IMR-90 (cell line): ENCODE measurements at regions not wholly inside any gene's neighbourhood (a gene's known extent, or its start where the extent isn't known, plus 50 kb on each side); places are given as distances from the start of the nearest gene placed in this dataset.

ENCODE experiments used
- ATAC-seq: fragments of 200-7000 bp; cut with Tn5 transposase; 2 replicates; pipeline ENCODE4 v1.9.1; 2020; ENCODE audit warnings: low read depth, mild to moderate bottlenecking, moderate library complexity
- BruUV-seq: library from RNA; stranded (reverse); fragments of 400-500 nt; replicated peaks from 2 replicates; lab custom pipeline; 2021; lab: Mats Ljungman, UMichigan
- CTCF ChIA-PET: fragments of 300-600 bp; formaldehyde crosslinking; extraction: SDS; loops from one replicate; lab custom pipeline; 2021; ENCODE audit warnings: antibody characterized with exemption; lab: Yijun Ruan, JAX
- POLR2A ChIA-PET: fragments of 300-600 bp; sonication (Branson Sonifier 250); formaldehyde crosslinking; loops from one replicate; lab custom pipeline; 2022; ENCODE audit warnings: antibody characterized with exemption; ENCODE audit not compliant: unreplicated experiment; lab: Charles Lee
- DNase-seq: peaks from one replicate; pipeline ENCODE4 v3.0.0; 2013
- H2AFZ ChIP-seq: replicated peaks from 2 replicates; pipeline ENCODE3; 2013; ENCODE audit warnings: low read length, mild to moderate bottlenecking; ENCODE audit not compliant: poor library complexity
- H2AK5ac ChIP-seq: 2 replicates; pipeline ENCODE4 v1.6.1; 2013; ENCODE audit warnings: low read depth, low read length, inconsistent platforms
- H2AK9ac ChIP-seq: replicated peaks from 2 replicates; pipeline ENCODE3; 2013; ENCODE audit warnings: mild to moderate bottlenecking, low read depth, low read length, moderate library complexity; ENCODE audit not compliant: poor library complexity
- H2BK120ac ChIP-seq: 2 replicates; pipeline ENCODE4 v1.6.1; 2013; ENCODE audit warnings: low read depth, low read length, inconsistent platforms
- H2BK15ac ChIP-seq: 3 replicates; pipeline ENCODE4 v1.6.1; 2013; ENCODE audit warnings: low read depth, low read length, inconsistent platforms
- H2BK20ac ChIP-seq: 2 replicates; pipeline ENCODE4 v1.6.1; 2013; ENCODE audit warnings: low read depth, mild to moderate bottlenecking, inconsistent platforms, low read length, moderate library complexity
- H2BK5ac ChIP-seq: 2 replicates; pipeline ENCODE4 v1.6.1; 2013; ENCODE audit warnings: mild to moderate bottlenecking, low read depth, low read length, inconsistent platforms; ENCODE audit not compliant: poor library complexity, severe bottlenecking
- H3K14ac ChIP-seq: replicated peaks from 2 replicates; pipeline ENCODE4 v1.6.1; 2013; ENCODE audit warnings: low read depth, low read length, inconsistent platforms
- H3K18ac ChIP-seq: 2 replicates; pipeline ENCODE4 v1.6.1; 2013; ENCODE audit warnings: low read depth, low read length, control low read depth
- H3K23ac ChIP-seq: 2 replicates; pipeline ENCODE4 v1.6.1; 2013; ENCODE audit warnings: low read depth, low read length, inconsistent platforms
- H3K27ac ChIP-seq: 2 replicates; pipeline ENCODE4 v1.5.1; 2013; ENCODE audit warnings: mild to moderate bottlenecking, control low read depth, low read length; ENCODE audit not compliant: insufficient read depth
- H3K27me3 ChIP-seq: 2 replicates; pipeline ENCODE4 v1.6.1; 2013; ENCODE audit warnings: low read length; ENCODE audit not compliant: control insufficient read depth, insufficient read depth
- H3K36me3 ChIP-seq: 2 replicates; pipeline ENCODE4 v1.6.1; 2013; ENCODE audit warnings: low read length, mixed read lengths; ENCODE audit not compliant: control insufficient read depth, insufficient read depth
- H3K4ac ChIP-seq: 2 replicates; pipeline ENCODE4 v1.6.1; 2013; ENCODE audit warnings: low read depth, low read length, inconsistent platforms
- H3K4me1 ChIP-seq: 2 replicates; pipeline ENCODE4 v1.6.1; 2013; ENCODE audit warnings: low read length, mixed read lengths; ENCODE audit not compliant: control insufficient read depth, insufficient read depth
- H3K4me2 ChIP-seq: 2 replicates; pipeline ENCODE4 v1.6.1; 2013; ENCODE audit warnings: low read depth, mild to moderate bottlenecking, control low read depth, low read length, moderate library complexity
- H3K4me3 ChIP-seq: 2 replicates; pipeline ENCODE4 v1.5.1; 2013; ENCODE audit warnings: low read depth, mild to moderate bottlenecking, control low read depth, low read length, moderate library complexity; ENCODE audit not compliant: insufficient read depth
- H3K56ac ChIP-seq: 2 replicates; pipeline ENCODE4 v1.6.1; 2013; ENCODE audit warnings: low read length, inconsistent platforms; ENCODE audit not compliant: insufficient read depth; ENCODE audit errors: extremely low read depth
- H3K79me1 ChIP-seq, 2 experiments: 2 replicates each; pipeline ENCODE4 v1.6.1; 2013; ENCODE audit warnings: low read length in 2 of 2, inconsistent platforms in 1 of 2, low read depth in 1 of 2
- H3K9ac ChIP-seq: 2 replicates; pipeline ENCODE4 v1.6.1; 2013; ENCODE audit warnings: low read depth, low read length, control low read depth
- H3K9me1 ChIP-seq: 2 replicates; pipeline ENCODE4 v1.6.1; 2013; ENCODE audit warnings: low read length, inconsistent platforms; ENCODE audit not compliant: insufficient read depth
- H3K9me3 ChIP-seq: 2 replicates; pipeline ENCODE4 v1.6.1; 2013; ENCODE audit warnings: low read length; ENCODE audit not compliant: control insufficient read depth, insufficient read depth
- H4K20me1 ChIP-seq: 2 replicates; pipeline ENCODE4 v1.6.1; 2013; ENCODE audit warnings: low read length, inconsistent platforms; ENCODE audit not compliant: insufficient read depth
- H4K5ac ChIP-seq: 2 replicates; pipeline ENCODE4 v1.6.1; 2013; ENCODE audit warnings: mild to moderate bottlenecking, low read depth, low read length, control low read depth
- H4K8ac ChIP-seq, 2 experiments: 2 replicates each; pipeline ENCODE4 v1.6.1; 2013; ENCODE audit warnings: low read depth in 2 of 2, low read length in 2 of 2, control low read depth in 1 of 2, inconsistent platforms in 1 of 2
- H4K91ac ChIP-seq: 2 replicates; pipeline ENCODE4 v1.6.1; 2013; ENCODE audit warnings: low read depth, low read length, inconsistent platforms; ENCODE audit not compliant: insufficient read depth
- CEBPB ChIP-seq: IDR thresholded peaks from 2 replicates; pipeline ENCODE4 v1.6.1; 2012; ENCODE audit warnings: low read depth, low read length, improper control_type of control experiment
- CTCF ChIP-seq: conservative IDR thresholded peaks from 2 replicates; pipeline ENCODE4 v1.5.1; 2012; ENCODE audit warnings: mild to moderate bottlenecking, low read depth, low read length, improper control_type of control experiment
- WGBS, 2 experiments: methylation state at CpG; one replicate each; pipeline versions ENCODE4 v1.1.5 to v1.1.7; 2013; ENCODE audit warnings: missing lambda C conversion rate in 2 of 2; ENCODE audit not compliant: insufficient read length in 1 of 2; ENCODE audit errors: extremely low coverage in 2 of 2; 5-methylcytosine and 5-hydroxymethylcytosine counted together
- dilution Hi-C: fragments of 300-500 bp; cut with HindIII; formaldehyde crosslinking; loops from one replicate; pipeline ENCODE4 v1.14.3; 2018; ENCODE audit warnings: low sequenced_read_pairs; ENCODE audit not compliant: unreplicated experiment
- in situ Hi-C: fragments of 300-500 bp; cut with MboI; formaldehyde crosslinking; loops from 3 replicates; pipeline ENCODE4 v1.14.3; 2019; ENCODE audit warnings: low sequenced_read_pairs, inconsistent platforms, mixed read lengths
- intact Hi-C: fragments of 100-400 bp; cut with micrococcal nuclease; formaldehyde crosslinking; loops from 2 replicates; pipeline ENCODE4 v1.10.0; 2022

DNA sequence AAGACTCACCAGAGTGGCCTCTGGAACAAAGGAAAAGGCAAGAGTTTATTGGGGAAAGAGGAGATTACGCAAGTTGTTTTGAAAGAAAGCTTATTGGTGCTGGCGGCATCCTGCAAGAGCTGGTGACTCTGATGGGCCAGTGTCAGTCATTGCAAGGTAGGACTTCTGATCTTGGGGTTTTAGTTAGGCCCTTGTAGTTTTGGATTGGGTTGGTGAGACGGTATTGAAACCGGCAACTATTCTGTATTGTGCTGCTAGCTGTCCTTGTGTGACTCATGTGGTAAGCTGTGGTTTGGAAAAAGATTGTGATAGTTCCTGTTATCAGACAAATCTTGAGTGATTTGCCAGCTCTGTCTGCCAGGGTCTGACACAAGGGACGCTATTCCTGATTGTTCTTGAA, 159.1 kb upstream of the PIEZO2 start:
- no peak overlapping the region for H2BK120ac ChIP-seq
- H3K4me1 ChIP-seq, result no peaks in the 10 kb centered on the region
- TF ChIP-seq CEBPB (peak; percentile 57), CTCF (no peak)
- H3K4me2 ChIP-seq, result no peak overlapping the region
- no peak overlapping the region for H2AK9ac ChIP-seq
- no peak overlapping the region for H3K9ac ChIP-seq
- WGBS, 2 experiments, result no CpG with 5 or more reads among the region's 5 CpGs
- H3K4me3 ChIP-seq, result no peak overlapping the region
- no peak overlapping the region for H3K4ac ChIP-seq
- no peak overlapping the region for H3K27ac ChIP-seq
- H3K9me3 ChIP-seq, result no peaks in the 10 kb centered on the region; the same call in 1 of the 2 replicates
- no peak overlapping the region for H3K14ac ChIP-seq
- no peak overlapping the region for H3K56ac ChIP-seq
- H4K91ac ChIP-seq, result no peak overlapping the region
- no TSS peak for BruUV-seq
- no peaks in the 10 kb centered on the region for H3K36me3 ChIP-seq
- H4K8ac ChIP-seq, result no peak overlapping the region
- CTCF ChIA-PET, result interaction anchor here (0.6 to 1.3 kb wide), 3 partner anchors 15 to 211 kb away, joined by 3 read pairs; no protein-coding TSS in a partner anchor
- H2BK5ac ChIP-seq, result no peak overlapping the region
- no peak; the same call in 1 of the 2 replicates for ATAC-seq
- no peak overlapping the region for H2AK5ac ChIP-seq
- H2BK20ac ChIP-seq, result no peak overlapping the region
- dilution Hi-C loops, result no loop called here
- no peaks in the 10 kb centered on the region for H3K9me1 ChIP-seq
- H3K23ac ChIP-seq, result no peak overlapping the region
- H3K27me3 ChIP-seq, result no peaks in the 10 kb centered on the region
- no peak overlapping the region for H4K5ac ChIP-seq
- peak overlapping the region; percentile 49 for H2AFZ ChIP-seq
- DNase-seq, result peak; percentile 10
- no peak overlapping the region for H2BK15ac ChIP-seq
- H3K18ac ChIP-seq, result no peak overlapping the region
- in situ Hi-C loops, result no loop called here
- no peaks in the 10 kb centered on the region for H3K79me1 ChIP-seq
- intact Hi-C loops, result no loop called here
- no peaks in the 10 kb centered on the region for H4K20me1 ChIP-seq
- POLR2A ChIA-PET, result no interaction called here
